HG03469 (cell line): ENCODE measurements at regions not wholly inside any gene's neighbourhood (a gene's known extent, or its start where the extent isn't known, plus 50 kb on each side); places are given as distances from the start of the nearest gene placed in this dataset.
A peak's percentile ranks its signal among the peaks of the same experiment; 100 is the strongest.

Source experiments
- ATAC-seq: cut with Tn5 transposase; IDR thresholded peaks from one replicate; pipeline ENCODE4 v1.9.1; 2021; ENCODE audit warnings: mild to moderate bottlenecking, moderate library complexity, moderate number of reproducible peaks; ENCODE audit not compliant: unreplicated experiment

DNA sequence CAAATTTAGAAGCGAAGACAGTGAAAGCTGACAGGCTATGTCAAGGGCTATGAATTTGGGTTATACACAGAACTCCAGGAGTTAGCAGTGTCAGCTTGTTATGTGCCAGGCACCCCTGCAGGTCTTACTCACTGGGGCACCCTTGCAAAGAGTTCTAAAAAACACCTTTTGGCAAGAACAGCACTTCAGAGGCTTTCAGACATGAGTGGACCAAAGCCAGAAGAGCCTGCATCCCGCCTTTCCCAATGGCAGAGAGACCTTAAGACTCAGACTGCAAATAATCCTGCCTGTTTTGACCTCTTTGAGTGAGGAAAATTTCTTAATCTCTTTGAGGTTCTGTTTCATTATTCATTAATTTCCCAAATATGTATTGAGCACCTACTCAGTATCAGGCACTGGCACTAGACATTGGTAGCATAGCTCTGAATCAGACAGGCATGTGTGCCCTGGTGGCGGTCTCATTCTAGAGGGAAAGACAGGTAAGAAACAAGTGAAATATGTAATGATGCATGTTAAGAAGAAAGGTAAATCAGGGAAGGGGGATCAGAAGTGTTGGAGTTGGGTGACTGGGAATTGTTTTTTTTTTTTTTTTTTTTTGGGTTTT lies 280.0 kb downstream of the KBTBD8 start:
- no peak for ATAC-seq

DNA sequence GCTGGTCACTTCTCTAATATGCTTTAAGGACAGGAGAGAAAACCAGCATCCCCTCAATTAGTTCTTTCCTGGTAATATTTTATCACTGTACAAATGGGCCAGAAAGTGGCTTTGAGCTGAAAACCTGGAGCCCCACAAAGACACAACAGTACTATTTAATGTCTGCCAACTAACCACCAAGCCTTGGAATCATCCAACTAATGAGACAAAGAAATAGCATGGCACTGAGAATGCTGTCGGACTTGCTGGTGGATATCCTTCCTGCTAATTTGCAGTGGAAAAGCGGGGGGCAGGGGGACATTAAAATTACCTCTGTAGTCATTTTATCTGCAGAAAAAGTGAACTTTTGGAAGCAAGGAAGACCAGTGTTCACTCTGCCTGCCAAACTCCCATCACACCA lies 288.5 kb downstream of the KBTBD8 start:
- no peak for ATAC-seq

DNA sequence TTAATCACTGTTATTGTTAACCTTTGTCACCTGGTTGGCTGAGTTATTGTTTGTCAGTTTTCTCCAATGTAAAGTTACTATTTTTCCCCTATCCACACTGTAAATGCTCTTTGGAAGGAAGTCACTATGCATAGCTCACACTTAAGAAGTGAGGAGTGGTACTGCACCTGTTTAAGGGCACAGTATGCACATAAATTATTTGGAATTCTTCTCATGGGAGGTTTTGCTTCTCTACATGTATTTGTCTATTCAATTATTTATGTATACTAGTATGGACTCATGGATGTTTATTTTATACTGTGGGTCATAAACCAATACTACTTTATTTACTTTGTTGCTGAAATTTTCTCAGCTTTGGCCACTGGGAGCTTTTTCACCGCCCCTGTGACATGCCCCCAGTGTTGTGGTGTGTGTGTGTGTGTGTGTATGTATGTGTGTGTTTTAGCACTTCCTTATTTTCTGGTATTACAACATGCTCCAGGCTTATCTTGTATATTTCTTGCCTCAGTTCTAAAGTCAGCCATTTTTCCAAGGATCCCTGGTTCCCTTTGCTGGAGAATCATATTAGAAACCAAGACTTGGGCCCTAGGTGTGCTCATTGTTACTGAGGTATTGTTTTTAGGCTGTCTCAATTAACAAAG lies 290.5 kb downstream of the KBTBD8 start:
- no peak for ATAC-seq

GRCh38 chr3:67289626-67290025 lies 291.5 kb downstream of the KBTBD8 start:
- ATAC-seq: no peak

GRCh38 chr3:67290438-67290837 lies 292.3 kb downstream of the KBTBD8 start:
- ATAC-seq: peak; percentile 70

DNA sequence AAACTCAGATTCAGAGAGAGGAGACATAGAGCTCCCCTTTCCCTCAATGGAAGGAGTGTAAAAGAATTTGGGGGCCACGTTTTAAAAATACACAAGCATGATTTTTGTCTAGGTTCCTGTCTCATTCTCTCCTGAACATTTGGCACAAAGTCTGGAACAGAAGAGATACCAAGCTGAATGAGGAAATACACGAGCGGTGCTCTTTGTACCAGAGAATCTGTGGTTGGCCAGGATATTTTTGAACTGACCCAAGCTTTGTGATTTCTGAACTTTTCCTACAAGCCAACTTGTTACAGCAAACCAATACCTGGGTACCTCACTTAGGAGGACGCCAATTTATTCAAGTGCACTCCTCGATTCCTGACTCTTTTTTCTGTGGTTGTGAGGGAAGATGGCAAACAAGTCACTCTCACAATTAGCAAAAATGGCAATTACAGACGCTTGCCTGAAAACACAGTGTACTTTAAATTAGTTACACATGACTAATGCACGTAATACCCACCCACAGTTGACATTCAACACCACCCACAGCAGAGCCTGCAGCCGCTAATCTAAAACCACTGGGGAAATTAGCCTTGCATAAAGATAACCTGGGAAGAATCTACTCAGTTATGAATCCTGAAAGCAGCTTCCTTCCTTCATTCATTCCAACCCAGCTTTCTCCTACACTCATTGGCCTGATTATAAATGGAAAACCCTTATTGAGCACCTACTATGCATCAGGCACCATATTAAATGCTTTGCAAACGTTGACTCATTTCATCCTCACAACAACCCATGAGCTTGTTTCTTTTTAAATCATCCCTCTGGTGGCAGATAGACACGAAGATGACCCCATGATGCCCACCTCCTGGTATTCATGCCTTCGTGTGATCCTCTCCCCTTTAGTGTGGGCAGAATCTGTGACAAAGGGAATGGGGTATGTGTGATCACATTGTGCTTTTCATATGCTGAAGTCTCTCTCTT lies 293.5 kb downstream of the KBTBD8 start:
- peak; percentile 32 for ATAC-seq

DNA sequence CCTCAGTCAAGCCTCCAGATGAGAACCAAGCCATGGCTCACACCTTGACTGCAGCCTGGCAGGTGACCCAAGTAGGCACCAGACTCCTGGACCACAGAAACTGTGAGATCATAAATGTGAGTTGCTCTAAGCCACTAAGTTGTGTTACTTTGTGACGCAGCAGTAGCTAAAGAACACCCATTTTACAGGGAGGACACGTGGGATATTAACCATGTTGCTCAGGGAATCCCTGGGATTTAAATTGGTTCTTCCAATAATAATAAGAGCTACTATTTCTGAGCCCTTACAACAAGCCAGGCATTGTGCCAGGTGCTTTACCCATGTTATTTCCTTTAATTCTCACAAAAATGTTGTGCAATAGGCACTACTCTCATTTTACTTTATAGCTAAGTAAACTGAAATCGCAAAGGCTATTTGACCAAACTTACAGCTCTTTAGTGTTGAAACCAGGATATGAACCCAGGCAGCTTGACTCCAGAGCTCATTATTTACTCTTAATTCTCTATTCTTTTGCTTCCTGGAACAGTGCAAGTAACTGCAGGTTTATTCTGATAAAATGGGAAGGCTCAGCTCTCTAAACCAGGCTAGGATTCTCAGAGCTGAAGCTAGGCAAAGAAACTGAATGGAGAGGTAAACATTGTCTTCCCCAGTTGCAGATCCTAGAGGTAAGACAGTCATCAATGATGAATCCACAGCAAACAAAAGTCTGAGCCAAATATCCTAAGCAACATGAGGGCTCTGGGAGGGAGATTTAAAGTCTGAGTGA lies 294.4 kb downstream of the KBTBD8 start:
- ATAC-seq: no peak

DNA sequence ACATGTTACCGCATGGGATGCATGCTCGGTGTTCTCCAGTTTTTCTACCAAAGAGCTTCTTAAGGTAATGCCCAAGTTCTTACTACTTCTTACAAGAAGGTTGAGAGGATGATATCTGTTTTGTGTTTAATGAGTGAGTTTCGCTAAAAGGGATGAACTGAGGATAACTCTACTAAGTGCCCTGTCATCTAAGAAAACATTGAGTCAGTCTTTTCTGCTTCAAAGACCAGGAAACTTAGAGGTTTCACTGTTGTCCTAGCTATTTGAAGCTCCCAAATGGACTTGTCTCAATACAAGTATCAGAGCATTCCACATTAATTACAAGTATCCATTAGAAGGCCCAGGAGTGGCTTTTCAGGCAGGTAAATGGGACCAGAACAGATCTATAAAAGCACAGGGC lies 296.2 kb downstream of the KBTBD8 start:
- ATAC-seq: no peak

DNA sequence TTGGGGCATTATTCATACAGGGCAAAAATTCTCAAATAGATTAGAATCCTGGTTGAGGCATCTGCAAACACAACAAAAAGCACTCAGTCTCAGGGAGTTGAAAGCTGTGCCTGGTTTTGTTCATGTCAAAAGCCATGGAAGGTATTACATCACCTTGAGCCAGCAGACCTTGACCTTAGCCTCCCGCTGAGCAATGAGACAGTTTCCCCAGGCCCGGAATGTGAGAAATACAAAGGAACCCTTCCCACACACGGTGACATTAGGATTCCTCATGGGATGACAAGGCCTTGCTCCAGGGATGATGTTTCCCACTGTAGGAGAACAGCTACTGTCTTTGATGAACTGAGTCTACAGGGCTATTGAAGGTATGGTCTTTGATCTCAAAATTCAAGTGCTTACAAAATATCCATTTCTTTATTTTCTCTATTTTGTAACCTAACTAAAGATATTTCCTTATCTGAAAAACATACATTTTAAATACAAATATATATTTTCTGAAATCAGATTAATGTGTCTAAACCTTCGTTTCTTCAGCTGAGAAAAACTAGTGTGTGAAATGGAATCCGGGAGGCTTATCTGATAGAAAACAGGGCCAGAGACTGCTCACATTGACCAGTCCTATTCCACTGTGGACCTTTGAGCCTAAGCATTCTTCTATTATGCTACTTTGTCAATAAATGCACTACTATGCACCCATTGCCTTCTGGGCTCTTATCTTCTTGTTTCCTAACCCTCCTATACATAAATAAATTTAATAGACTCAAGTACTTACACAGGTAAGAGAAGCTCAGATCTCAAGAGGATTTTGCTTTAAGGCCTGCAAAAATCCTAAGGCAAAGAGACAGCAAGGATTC lies 298.2 kb downstream of the KBTBD8 start:
- ATAC-seq: no peak

DNA sequence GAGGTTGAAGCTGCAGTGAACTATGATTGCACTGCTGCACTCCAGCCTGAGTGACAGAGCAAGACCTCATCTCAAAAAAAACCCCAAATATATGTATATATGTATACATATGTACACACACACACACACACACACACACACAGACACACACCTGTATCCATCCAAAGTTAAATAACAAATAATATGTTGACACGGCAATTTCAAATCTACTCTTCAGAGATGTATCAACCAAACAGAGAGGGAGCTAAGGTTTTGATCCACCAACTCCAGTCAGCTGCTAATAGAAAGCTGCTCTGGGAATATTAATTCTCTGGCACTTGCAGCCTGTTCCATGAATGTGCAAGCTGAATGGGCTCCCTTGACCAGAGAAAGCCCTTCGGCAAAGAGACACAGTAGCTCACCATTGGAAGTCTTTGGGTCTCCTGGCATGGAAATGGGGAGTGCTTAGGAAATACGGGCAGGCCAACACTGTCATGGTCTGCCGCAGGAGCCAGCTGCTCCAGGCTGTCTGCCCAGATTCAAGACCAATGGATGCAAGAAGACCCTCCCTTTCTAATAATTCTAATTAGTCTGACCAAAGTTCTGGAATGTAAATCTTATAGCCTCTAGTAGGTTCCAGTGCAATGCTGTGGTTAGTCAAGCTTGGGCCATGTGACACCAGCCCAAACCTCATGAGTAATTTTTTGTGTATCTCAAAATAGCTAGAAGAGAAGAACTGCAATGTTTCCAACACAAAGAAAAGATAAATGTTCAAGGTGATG lies 299.8 kb downstream of the KBTBD8 start:
- ATAC-seq: no peak

DNA sequence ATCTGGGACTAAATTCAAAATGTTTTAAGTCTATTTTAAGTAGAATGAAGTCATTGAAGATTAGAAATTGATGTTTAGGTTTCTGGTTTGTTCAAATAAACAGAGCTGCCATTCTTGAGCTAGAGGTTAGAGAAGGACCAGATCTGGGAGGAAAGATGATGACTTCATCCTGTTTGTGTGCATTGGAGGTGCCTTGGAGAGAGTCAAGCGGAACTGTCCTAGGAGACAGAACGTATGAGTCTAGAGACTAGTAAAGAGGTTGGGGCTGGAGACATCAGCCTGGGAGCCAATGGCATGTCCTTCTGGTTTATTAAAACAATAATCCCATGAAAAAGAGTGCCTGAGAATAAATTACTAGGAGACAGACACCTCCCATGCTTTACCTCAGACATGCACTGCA lies 303.4 kb downstream of the KBTBD8 start:
- ATAC-seq: no peak

- no peak for ATAC-seq
These were observed 304.4 kb downstream of the KBTBD8 start for GRCh38 chr3:67302489-67302888.

DNA sequence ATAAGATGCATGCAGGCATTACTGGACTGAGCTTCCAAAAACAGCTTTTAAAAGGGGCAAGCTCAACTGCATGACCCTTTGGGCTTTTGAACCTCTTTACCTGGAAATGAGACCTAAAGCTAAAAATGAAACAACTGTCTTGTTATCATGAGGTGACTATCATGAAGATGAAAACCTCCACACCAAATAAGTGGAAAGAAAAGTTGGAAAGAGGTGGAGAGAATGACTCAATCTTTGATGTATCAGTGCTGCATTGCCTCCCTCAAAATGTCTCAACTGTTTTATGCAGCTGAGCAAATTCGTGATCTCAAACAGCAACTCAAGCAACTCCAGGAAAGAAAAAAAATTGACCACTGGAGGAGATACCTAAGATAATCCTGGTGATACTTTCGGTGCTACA lies 307.1 kb downstream of the KBTBD8 start:
- no peak for ATAC-seq

- no peak for ATAC-seq
These were observed 307.8 kb downstream of the KBTBD8 start for GRCh38 chr3:67305922-67306321.

- no peak for ATAC-seq
These were observed 313.3 kb downstream of the KBTBD8 start for GRCh38 chr3:67311440-67311839.

DNA sequence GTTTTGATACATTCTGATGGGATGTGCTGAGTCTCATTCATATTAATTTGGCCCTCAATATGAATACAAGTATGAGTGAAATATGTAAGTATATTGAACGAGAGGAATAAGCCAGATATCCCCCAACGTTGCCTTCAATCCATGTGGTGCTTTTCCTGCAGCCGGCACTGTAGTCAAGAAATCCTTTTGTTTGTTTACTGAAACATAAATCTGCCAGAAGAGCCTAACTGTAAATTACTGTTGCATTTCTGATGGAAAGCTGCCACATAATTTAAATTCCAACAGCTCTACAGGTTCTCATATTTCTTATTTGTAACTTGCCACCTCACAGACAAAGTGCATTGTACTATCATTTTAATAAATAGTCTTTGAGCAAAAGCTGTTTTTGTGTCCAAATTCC lies 314.0 kb downstream of the KBTBD8 start:
- ATAC-seq: no peak

DNA sequence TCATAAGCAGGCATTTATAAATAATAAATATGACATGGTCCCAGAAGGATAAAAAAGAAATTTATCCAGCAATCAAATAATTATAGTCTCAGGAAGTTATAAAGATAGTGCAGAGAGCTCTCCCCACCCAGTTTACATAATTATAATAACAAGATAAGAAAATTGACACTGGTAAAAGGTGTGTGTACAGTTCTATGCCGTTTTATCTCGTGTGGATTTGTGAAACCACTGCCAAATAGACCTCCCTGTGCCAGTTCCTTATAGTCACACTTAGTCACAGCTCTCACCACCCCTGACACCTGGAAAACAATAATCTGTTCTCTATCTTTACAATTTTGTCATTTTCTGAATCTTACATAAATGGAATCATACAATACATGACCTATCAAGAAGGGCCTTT lies 320.1 kb downstream of the KBTBD8 start:
- ATAC-seq: no peak

GRCh38 chr3:67324554-67324953 lies 326.4 kb downstream of the KBTBD8 start:
- ATAC-seq: no peak
